ENCODE measurements at regions not wholly inside any gene's neighbourhood (a gene's known extent, or its start where the extent isn't known, plus 50 kb on each side); places are given as distances from the start of the nearest gene placed in this dataset.
A peak's percentile ranks its signal among the peaks of the same experiment; 100 is the strongest.

DNA sequence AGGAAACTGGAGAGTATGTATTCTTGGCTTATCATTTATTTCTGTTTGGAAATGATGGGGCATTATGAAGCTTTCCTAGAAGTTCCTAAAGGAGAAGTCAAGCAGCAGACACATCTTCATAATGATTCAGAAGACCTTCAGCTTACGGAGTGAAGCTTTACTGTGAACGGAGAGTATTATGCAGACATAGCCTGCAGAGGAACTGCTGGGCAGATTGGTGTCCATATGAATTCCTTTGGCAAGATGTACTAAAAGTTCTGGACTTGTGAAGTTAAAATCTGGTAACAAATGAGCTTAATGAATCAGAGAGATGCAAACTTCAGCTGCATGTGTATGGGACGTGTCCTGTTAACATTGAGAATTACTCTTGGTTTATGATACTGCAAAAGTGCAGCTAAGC lies 60.1 kb downstream of the NABP1 start:
- DNase-seq (ENCODE audit: low read depth), result no peak

GRCh38 chr2:191738667-191739066 lies 60.7 kb downstream of the NABP1 start:
- DNase-seq (ENCODE audit: low read depth), result no peak

DNA sequence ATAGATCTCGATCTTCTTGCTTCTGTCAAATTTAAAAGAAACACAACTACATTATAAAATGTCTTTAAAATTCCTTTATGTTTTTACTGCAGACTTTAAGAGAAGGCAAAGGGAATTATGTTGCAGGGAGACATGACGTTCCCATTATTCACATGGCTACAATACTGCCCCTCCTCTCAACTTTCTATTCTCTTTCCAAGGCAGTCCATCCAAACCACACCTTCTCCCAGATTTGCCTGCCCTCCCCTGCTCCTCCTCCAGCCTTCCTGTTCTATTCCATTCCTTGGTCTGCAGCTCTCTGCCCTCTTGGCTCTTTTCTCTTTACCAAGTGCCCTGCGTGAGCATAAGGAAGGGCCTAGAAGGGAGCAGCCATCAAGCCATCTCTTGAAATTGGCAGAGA lies 61.3 kb downstream of the NABP1 start:
- DNase-seq (ENCODE audit: low read depth), result no peak

GRCh38 chr2:191740016-191740419 lies 62.1 kb downstream of the NABP1 start:
- no peak for DNase-seq (ENCODE audit: low read depth)

- peak; percentile 23 for DNase-seq (ENCODE audit: low read depth)
Observed at GRCh38 chr2:191740759-191741158, 62.8 kb downstream of the NABP1 start.

DNA sequence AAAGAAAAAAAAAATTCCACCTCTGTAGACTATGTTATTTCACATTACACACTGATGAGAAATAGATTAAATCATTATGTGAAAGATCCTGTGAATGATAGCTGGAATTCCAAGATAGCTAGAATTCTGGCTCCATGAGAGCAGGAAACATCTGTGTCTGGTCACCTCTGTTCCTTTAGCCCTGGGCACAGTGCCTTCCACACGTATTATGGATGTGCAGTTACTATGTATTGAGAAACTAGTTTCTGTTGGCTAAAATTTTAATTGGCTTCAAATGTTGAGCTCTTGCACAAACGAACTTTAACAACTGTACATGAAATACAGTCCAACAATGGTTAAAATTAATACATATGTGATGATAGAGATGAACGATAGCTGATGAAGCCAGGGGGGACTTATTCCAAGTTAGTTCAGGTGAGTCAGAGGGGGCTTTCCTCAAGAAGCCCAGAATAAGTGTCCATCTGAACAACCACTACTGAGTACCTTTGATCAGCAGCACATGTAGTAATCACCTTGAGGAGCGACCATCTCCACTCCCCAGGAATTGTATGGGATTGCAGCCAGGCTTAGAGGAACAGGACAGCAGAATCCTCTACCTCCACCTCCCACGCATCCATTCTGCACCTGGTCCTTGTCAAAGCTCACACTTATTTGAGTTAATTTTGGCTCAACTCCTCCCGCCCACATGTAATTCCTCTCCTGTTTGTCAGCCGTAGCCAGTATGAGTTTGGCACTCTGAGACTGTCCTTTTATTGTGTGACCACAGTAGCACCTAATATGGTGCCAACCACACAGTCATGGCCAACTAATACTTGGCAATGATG lies 68.6 kb downstream of the NABP1 start:
- peak; percentile 91 for DNase-seq (ENCODE audit: low read depth)

DNA sequence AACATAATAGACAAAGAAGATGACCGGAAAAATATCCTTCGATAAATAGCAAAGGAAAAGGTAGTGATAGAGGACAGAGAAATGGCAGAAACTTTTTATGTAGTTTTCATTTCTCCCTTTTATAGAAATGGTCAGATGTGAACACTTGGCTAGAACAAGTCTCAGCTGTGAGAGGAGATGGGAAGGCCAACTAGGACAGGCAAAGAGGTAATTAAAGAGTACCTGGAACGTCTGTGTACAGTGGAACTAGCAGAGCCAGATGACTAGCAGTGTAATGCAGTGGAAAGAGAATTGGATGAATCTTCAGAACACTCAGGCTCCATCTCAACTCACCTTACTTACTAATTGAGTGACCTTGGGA lies 69.2 kb downstream of the NABP1 start:
- no peak for DNase-seq (ENCODE audit: low read depth)

- peak; percentile 60 for DNase-seq (ENCODE audit: low read depth)
Observed at GRCh38 chr2:191748059-191748461, 70.1 kb downstream of the NABP1 start.

DNA sequence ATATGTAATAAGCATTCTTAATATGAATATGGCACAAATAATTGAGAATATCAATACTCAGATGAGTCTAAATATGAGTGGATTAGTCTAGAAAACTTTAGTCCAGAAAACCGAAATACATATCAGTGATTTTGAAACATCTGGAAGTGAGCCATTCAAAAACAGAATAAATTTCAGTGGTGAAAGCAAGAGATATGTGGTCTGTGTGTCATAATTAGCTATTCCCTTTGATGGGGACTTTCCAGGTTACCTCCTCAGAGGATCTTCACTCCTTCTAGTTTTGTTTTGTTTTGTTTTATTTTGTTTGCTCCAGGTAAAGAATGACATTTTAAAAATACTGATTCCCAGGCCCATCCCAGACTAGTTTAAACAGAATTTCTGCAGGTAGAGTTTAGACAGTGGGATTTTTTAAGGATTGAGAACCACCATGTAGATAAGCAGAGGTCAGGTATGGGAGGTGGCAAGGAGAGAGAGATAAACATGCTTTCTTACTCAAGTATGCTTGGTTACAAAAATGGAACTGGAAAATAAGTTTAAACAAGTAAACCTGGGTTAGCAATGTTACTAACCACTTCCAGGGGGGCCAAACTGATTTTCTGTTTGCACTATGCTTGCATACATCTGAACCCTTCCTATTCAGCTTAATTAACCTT lies 70.7 kb downstream of the NABP1 start:
- no peak for DNase-seq (ENCODE audit: low read depth)

GRCh38 chr2:191749181-191749540 lies 71.2 kb downstream of the NABP1 start:
- no peak for DNase-seq (ENCODE audit: low read depth)

- no peak for DNase-seq (ENCODE audit: low read depth)
Observed at GRCh38 chr2:191754103-191754502, 76.2 kb downstream of the NABP1 start.

- no peak for DNase-seq (ENCODE audit: low read depth)
Observed at GRCh38 chr2:191756761-191757160, 78.8 kb downstream of the NABP1 start.

DNA sequence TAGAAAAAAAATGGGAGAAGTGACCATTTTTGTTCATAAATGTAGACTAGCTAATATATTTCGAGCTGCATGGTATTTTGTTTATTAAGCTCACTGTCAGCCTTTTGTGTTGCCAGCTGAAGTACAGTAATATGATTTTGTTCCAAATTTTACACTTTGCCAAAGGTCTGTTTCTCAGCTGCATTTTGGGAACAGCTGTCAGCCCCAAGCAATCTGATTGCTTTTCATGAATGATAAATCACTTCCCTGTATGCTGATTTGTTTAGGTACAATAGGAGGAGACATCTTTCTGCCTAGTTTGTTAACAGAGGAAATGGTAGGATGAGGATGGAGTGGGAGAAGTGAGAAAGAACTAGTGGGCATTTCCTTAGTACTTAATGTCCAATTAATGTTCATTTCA lies 79.3 kb downstream of the NABP1 start:
- no peak for DNase-seq (ENCODE audit: low read depth)

GRCh38 chr2:191758518-191759507 lies 80.9 kb downstream of the NABP1 start:
- DNase-seq (ENCODE audit: low read depth), result no peak

DNA sequence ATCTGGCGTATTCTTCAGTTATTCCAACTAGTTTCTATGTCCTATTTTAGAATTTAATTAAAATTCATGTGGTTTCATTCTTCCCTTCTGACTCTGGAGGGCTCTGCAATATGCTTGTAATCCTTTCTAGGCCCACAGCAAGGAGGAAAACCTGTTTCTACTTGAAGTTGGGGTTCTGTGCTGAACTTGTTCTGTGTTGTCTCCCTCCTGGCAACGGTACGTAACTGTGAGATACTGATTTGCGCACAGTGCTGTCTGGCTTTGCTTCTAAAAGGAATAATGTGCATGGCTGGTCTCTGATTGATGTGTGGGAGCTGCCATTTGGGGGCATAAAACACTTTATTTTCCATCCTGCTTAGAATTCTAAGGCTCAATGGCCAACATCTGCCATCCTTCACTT lies 81.7 kb downstream of the NABP1 start:
- DNase-seq (ENCODE audit: low read depth), result no peak

DNA sequence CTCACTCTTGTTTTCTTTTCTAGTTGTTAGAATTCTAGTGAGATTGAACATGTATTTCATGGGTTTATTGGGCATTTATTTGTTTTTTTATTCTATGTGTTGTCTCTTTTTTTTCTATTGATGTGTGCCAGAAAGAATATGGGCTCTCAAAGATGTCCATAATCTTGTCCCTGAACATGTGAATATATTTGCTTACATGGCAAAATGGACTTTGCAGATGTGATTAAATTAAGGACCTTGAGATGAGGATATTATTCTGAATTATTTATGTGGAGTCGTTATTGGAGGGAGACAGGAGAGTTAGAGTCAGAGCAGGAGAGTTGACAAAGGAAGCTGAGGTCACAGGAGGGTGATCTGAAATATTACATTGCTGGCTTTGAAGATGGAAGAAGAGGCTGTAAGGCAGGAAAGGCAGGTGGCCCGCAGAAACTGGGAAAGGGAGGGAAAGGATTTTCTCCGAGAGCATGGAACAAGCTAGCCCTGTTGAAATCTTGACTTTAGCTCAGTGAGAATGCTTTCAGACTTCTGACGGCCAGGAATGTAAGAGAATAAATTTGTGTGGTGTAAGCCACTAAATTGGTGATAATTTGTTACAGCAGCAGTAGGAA lies 82.8 kb downstream of the NABP1 start:
- no peak for DNase-seq (ENCODE audit: low read depth)

GRCh38 chr2:191773136-191773535 lies 73.8 kb downstream of the CAVIN2 start:
- no peak for DNase-seq (ENCODE audit: low read depth)

- peak; percentile 17 for DNase-seq (ENCODE audit: low read depth)
Observed at GRCh38 chr2:191777351-191777750, 69.5 kb downstream of the CAVIN2 start.

DNA sequence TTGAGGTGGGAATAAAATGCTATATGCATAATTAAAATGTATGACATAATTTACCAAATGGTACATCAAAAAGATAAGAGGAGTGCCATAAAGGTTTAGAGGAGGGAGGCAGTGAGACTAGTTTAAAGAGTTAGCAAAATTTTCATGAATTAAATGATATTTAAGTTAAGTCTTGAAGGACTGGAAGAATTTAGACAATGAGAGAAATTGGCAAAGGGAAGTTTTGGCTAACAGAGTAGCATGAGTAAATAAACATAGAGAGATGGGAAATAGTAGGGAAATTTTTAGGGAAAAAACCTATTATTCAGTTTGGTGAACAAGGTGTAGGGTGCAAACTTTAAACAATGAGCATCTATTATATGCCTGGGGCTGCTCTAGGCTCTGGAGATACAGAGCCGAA lies 68.8 kb downstream of the CAVIN2 start:
- DNase-seq (ENCODE audit: low read depth), result no peak

DNA sequence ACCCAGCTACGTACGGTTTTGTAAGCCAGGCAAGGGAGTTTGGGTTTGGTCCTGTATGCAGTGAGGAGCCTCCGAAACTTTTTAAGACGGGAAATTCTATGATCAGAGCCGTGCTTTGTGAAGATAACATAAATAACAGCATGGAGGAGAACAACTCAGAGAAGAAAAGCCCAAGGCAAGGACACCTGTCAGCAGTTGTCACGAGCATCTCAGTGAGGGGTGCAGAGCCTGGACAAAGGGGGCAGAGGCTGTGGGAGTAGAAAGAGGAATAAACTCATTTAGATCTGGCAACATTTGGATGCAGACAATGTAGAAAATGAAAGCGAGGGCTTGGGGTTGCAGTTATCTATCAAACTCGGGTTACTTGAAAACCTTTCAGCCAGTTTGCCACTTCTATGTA lies 64.5 kb downstream of the CAVIN2 start:
- DNase-seq (ENCODE audit: low read depth), result no peak

- DNase-seq (ENCODE audit: low read depth), result no peak
Observed at GRCh38 chr2:191783416-191783815, 63.5 kb downstream of the CAVIN2 start.

Data from fibroblast of gingiva (primary cell).